Adrenal gland (tissue), 9 donors: ENCODE measurements at regions not wholly inside any gene's neighbourhood (a gene's known extent, or its start where the extent isn't known, plus 50 kb on each side); places are given as distances from the start of the nearest gene placed in this dataset.
A peak's percentile ranks its signal among the peaks of the same experiment; 100 is the strongest.

Experiments
- DNase-seq, 7 donors: peaks; one replicate each; pipeline ENCODE4 v3.0.0-alpha.2; 2019 to 2020
- H3K27ac ChIP-seq, 5 donors: fragments of 200-600 bp; sonication (generic) in 4 of 5; 1 replicate in 3 of 5; 2 replicates in 2 of 5; pipeline versions ENCODE4 v1.5.1 to v1.8.0; 2016 to 2020; ENCODE audit warnings: mild to moderate bottlenecking in 1 of 5
- H3K27me3 ChIP-seq: fragments of 200-600 bp; 2 replicates; pipeline ENCODE4 v1.8.0; 2021
- H3K36me3 ChIP-seq, 2 donors: fragments of 200-600 bp; replicated peaks in 1 of 2; 1 replicate in 1 of 2; 2 replicates in 1 of 2; pipeline versions ENCODE4 v1.5.1 to v1.8.0; 2018 to 2022
- H3K4me1 ChIP-seq, 2 donors: fragments of 200-600 bp; replicated peaks in 1 of 2; 1 replicate in 1 of 2; 2 replicates in 1 of 2; pipeline versions ENCODE4 v1.5.1 to v1.8.0; 2018 to 2021
- H3K4me3 ChIP-seq, 4 donors: fragments of 200-600 bp; sonication (generic) in 3 of 4; one replicate each; pipeline ENCODE4 v1.5.1; 2016 to 2018
- H3K9me3 ChIP-seq, 3 donors: fragments of 200-600 bp; sonication (generic) in 1 of 3; replicated peaks in 1 of 3; 1 replicate in 2 of 3; 2 replicates in 1 of 3; pipeline versions ENCODE4 v1.5.1 to v1.8.0; 2016 to 2021
- POLR2A ChIP-seq, 2 donors: fragments of 450-650 bp; IDR thresholded peaks; one replicate each; pipeline ENCODE4 v1.6.1; 2017; ENCODE audit warnings: antibody characterized with exemption in 2 of 2, mild to moderate bottlenecking in 2 of 2, moderate library complexity in 1 of 2
- WGBS, 4 donors: extraction: QIAGEN DNeasy Blood & Tissue Kit in 2 of 4; methylation state at CpG; one replicate each; pipeline versions ENCODE4 v1.1.5 to v1.1.7; 2013 to 2017; 5-methylcytosine and 5-hydroxymethylcytosine counted together
- intact Hi-C, 2 donors: fragments of 100-400 bp; cut with DNase I; formaldehyde crosslinking; loops; one replicate each; pipeline versions ENCODE4 v1.14.1 to v1.15.0; 2022 to 2023
- TF ChIP-seq, protein P1 (sequence below), 6 experiments: fragments of 450-650 bp in 4 of 6; fragments of 200-600 bp in 2 of 6; sonication (generic) in 1 of 6; IDR thresholded peaks; 1 replicate in 5 of 6; 2 replicates in 1 of 6; pipeline versions ENCODE4 v1.5.1 to v1.8.0; 2016 to 2021; ENCODE audit warnings: antibody characterized with exemption in 6 of 6, mild to moderate bottlenecking in 2 of 6, moderate library complexity in 1 of 6
- donor health status: healthy with polysubstance abuse.
- donor health status: Bipolar disorder and iron deficiency.
- donor health status: DM: yes; HTN: yes; CAD: no.
- donor health status: DM: no; HTN: no; CAD: no.
- donor health status: DM: no; HTN: no; CAD: no.

DNA sequence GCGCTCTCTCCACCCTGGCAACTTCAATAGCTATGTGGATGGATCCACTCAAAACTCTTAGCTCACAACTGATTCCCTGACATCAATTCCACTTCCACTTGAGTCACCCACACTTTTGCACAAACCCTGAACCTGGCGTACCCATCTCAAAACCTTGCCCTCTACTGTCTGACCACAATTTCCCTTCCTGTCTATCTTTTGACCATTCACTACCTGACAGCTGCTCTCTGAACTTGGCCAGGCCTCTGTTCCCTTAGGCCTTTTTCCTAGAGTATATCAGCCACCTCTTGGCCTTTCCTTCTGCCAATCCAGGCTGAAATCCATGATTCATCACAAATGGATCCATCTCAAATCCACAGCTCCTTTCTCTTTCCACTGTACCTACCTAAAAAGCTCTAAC lies 106.0 kb downstream of the RPL27A start:
- intact Hi-C loops: no loop called here
- 80 to 98% (median 93%) methylated on average over 2 of the region's 2 CpGs for WGBS, 4 donors
- DNase-seq: no peak
- no peaks in the 10 kb centered on the region for H3K36me3 ChIP-seq
- H3K4me3 ChIP-seq: no peak overlapping the region
- no peaks in the 10 kb centered on the region for H3K9me3 ChIP-seq
- TF ChIP-seq, protein P1, sequence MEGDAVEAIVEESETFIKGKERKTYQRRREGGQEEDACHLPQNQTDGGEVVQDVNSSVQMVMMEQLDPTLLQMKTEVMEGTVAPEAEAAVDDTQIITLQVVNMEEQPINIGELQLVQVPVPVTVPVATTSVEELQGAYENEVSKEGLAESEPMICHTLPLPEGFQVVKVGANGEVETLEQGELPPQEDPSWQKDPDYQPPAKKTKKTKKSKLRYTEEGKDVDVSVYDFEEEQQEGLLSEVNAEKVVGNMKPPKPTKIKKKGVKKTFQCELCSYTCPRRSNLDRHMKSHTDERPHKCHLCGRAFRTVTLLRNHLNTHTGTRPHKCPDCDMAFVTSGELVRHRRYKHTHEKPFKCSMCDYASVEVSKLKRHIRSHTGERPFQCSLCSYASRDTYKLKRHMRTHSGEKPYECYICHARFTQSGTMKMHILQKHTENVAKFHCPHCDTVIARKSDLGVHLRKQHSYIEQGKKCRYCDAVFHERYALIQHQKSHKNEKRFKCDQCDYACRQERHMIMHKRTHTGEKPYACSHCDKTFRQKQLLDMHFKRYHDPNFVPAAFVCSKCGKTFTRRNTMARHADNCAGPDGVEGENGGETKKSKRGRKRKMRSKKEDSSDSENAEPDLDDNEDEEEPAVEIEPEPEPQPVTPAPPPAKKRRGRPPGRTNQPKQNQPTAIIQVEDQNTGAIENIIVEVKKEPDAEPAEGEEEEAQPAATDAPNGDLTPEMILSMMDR (IDR thresholded peaks at IDR 0.05): no peak
- no peak for TF ChIP-seq POLR2A (IDR thresholded peaks at IDR 0.05)
- no peaks in the 10 kb centered on the region for H3K27me3 ChIP-seq
- peak overlapping the region in 1 of 5 donors; percentile 33 for H3K27ac ChIP-seq
- peaks cover 10 to 52% of the 10 kb centered on the region in 2 donors for H3K4me1 ChIP-seq

GRCh38 chr11:8789864-8790263 lies 107.3 kb downstream of the RPL27A start:
- 43 to 59% (median 55%) methylated on average over 2 of the region's 2 CpGs for WGBS, 4 donors
- no peak for DNase-seq
- no peaks in the 10 kb centered on the region for H3K27me3 ChIP-seq
- peaks cover 10 to 59% of the 10 kb centered on the region in 2 donors for H3K4me1 ChIP-seq
- H3K27ac ChIP-seq: no peak overlapping the region
- no peak overlapping the region for H3K4me3 ChIP-seq
- intact Hi-C loops: no loop called here
- H3K9me3 ChIP-seq: no peaks in the 10 kb centered on the region
- no peaks in the 10 kb centered on the region for H3K36me3 ChIP-seq
- TF ChIP-seq, protein P1 (IDR thresholded peaks at IDR 0.05): no peak
- TF ChIP-seq POLR2A (IDR thresholded peaks at IDR 0.05): no peak

DNA sequence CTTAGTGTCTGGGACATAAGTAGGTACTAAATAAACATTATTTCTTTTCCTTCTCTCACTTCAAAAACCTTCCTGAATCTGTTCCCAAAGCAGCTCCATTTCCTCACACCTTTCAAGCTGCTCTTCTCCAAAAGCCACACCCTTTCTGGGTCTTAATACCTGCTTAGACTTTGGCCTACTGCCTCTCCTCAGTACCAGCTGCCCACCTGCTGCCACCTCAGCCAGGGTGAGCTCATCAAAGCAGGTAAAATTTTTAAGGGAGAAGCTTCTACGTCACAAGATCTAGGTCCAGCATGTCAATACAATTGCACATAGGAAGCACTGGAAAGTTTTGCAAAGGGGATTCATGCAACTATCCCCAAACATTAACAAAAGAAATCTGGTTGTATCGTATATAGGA lies 108.4 kb downstream of the RPL27A start:
- WGBS, 4 donors: 90 to 100% (median 94%) methylated on average over 2 of the region's 2 CpGs
- no peak for DNase-seq
- H3K36me3 ChIP-seq: no peaks in the 10 kb centered on the region
- H3K9me3 ChIP-seq: no peaks in the 10 kb centered on the region
- intact Hi-C loops: no loop called here
- H3K27ac ChIP-seq: no peak overlapping the region
- no peaks in the 10 kb centered on the region for H3K27me3 ChIP-seq
- H3K4me3 ChIP-seq: no peak overlapping the region
- TF ChIP-seq, protein P1 (IDR thresholded peaks at IDR 0.05): no peak
- no peak for TF ChIP-seq POLR2A (IDR thresholded peaks at IDR 0.05)
- H3K4me1 ChIP-seq: peaks cover 10 to 62% of the 10 kb centered on the region in 2 donors

GRCh38 chr11:8792710-8793109 lies 110.1 kb downstream of the RPL27A start:
- Histone ChIP-seq H3K9me3 (no peaks in the 10 kb centered on the region), H3K36me3 (no peaks in the 10 kb centered on the region), H3K27ac (no peak overlapping the region), H3K27me3 (no peaks in the 10 kb centered on the region), H3K4me1 (peaks cover 4 to 48% of the 10 kb centered on the region in 2 donors), H3K4me3 (no peak overlapping the region)
- no peak for DNase-seq
- 72 to 84% (median 77%) methylated on average over 3 of the region's 3 CpGs for WGBS, 4 donors
- intact Hi-C loops: no loop called here
- no peak for TF ChIP-seq POLR2A (IDR thresholded peaks at IDR 0.05)
- TF ChIP-seq, protein P1 (IDR thresholded peaks at IDR 0.05): no peak
